ENCODE measurements at regions not wholly inside any gene's neighbourhood (a gene's known extent, or its start where the extent isn't known, plus 50 kb on each side); places are given as distances from the start of the nearest gene placed in this dataset.

DNA sequence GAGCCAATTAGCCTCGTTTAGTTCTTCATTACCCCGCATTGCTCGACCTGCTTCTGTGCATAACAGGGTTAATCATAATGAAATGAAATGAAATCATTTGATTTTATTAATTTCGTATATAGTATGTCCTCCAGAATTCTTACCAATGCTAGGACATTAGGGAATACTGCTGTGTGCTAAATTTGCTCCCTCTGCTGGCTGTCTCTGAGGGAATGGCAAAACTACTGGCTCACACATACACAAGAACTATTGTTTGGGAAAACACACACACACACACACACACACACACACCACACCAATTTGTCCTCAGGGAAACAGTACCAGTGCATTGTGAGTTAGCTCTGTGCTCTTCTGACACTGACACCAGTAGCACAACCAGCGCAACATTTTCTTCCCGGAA is 273.3 kb upstream of the TCF4 start:
- TF ChIP-seq, protein P1, sequence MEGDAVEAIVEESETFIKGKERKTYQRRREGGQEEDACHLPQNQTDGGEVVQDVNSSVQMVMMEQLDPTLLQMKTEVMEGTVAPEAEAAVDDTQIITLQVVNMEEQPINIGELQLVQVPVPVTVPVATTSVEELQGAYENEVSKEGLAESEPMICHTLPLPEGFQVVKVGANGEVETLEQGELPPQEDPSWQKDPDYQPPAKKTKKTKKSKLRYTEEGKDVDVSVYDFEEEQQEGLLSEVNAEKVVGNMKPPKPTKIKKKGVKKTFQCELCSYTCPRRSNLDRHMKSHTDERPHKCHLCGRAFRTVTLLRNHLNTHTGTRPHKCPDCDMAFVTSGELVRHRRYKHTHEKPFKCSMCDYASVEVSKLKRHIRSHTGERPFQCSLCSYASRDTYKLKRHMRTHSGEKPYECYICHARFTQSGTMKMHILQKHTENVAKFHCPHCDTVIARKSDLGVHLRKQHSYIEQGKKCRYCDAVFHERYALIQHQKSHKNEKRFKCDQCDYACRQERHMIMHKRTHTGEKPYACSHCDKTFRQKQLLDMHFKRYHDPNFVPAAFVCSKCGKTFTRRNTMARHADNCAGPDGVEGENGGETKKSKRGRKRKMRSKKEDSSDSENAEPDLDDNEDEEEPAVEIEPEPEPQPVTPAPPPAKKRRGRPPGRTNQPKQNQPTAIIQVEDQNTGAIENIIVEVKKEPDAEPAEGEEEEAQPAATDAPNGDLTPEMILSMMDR (IDR thresholded peaks at IDR 0.05) = peak; percentile 47
- TF ChIP-seq POLR2AphosphoS5 (IDR thresholded peaks at IDR 0.05; ENCODE audit: low read depth, low read length) = no peak
- TF ChIP-seq SIN3A (IDR thresholded peaks at IDR 0.05; ENCODE audit: borderline replicate concordance, insufficient read depth, low read depth, low read length) = no peak

Measured in Panc1 (cell line).